ENCODE measurements at regions not wholly inside any gene's neighbourhood (a gene's known extent, or its start where the extent isn't known, plus 50 kb on each side); places are given as distances from the start of the nearest gene placed in this dataset.

DNA sequence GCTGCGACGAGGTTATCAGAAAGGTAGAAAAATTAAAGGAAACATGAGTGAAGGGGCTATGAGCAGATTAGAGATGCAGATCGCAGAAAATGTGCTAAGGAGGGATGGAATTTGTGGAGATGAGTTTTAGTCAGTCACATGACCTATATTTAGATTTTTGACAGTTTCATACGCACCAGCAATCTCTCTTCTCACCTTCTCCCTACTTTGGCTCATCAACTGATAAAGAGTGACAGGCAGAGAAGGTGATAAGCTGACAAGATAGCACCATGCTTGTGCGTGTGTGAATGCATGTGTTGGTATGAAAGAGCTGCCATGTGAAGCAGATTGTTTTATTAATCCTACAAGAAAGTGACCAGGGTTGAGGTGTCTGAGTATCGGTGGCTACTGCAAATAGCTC is 252.6 kb downstream of the RAP2A start:
- in situ Hi-C loops (cut with HindIII; ENCODE audit: low pct_unique_long_range_greater_than_20kb, low sequenced_read_pairs) = no loop called here
- TF ChIP-seq, protein P1, sequence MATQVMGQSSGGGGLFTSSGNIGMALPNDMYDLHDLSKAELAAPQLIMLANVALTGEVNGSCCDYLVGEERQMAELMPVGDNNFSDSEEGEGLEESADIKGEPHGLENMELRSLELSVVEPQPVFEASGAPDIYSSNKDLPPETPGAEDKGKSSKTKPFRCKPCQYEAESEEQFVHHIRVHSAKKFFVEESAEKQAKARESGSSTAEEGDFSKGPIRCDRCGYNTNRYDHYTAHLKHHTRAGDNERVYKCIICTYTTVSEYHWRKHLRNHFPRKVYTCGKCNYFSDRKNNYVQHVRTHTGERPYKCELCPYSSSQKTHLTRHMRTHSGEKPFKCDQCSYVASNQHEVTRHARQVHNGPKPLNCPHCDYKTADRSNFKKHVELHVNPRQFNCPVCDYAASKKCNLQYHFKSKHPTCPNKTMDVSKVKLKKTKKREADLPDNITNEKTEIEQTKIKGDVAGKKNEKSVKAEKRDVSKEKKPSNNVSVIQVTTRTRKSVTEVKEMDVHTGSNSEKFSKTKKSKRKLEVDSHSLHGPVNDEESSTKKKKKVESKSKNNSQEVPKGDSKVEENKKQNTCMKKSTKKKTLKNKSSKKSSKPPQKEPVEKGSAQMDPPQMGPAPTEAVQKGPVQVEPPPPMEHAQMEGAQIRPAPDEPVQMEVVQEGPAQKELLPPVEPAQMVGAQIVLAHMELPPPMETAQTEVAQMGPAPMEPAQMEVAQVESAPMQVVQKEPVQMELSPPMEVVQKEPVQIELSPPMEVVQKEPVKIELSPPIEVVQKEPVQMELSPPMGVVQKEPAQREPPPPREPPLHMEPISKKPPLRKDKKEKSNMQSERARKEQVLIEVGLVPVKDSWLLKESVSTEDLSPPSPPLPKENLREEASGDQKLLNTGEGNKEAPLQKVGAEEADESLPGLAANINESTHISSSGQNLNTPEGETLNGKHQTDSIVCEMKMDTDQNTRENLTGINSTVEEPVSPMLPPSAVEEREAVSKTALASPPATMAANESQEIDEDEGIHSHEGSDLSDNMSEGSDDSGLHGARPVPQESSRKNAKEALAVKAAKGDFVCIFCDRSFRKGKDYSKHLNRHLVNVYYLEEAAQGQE (IDR thresholded peaks at IDR 0.05; ENCODE audit: insufficient read depth in 1 of 2, low read depth in 2 of 2, low read length in 1 of 2) = no peak
- TF ChIP-seq TCF7L2 (IDR thresholded peaks at IDR 0.05; ENCODE audit: low read depth, low read length) (no peak), POLR2AphosphoS5 (IDR thresholded peaks at IDR 0.05; ENCODE audit: low read depth, low read length) (no peak), SIN3A (IDR thresholded peaks at IDR 0.05; ENCODE audit: borderline replicate concordance, insufficient read depth, low read depth, low read length) (no peak)
- TF ChIP-seq, protein P2, sequence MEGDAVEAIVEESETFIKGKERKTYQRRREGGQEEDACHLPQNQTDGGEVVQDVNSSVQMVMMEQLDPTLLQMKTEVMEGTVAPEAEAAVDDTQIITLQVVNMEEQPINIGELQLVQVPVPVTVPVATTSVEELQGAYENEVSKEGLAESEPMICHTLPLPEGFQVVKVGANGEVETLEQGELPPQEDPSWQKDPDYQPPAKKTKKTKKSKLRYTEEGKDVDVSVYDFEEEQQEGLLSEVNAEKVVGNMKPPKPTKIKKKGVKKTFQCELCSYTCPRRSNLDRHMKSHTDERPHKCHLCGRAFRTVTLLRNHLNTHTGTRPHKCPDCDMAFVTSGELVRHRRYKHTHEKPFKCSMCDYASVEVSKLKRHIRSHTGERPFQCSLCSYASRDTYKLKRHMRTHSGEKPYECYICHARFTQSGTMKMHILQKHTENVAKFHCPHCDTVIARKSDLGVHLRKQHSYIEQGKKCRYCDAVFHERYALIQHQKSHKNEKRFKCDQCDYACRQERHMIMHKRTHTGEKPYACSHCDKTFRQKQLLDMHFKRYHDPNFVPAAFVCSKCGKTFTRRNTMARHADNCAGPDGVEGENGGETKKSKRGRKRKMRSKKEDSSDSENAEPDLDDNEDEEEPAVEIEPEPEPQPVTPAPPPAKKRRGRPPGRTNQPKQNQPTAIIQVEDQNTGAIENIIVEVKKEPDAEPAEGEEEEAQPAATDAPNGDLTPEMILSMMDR (IDR thresholded peaks at IDR 0.05) = no peak
- DNase-seq (ENCODE audit: low read depth, low spot score) (no peak), ATAC-seq (no peak)
- no peak overlapping the region for H3K4me3 ChIP-seq (ENCODE audit: low read depth in 2 of 2, low read length in 2 of 2)
- no peaks in the 10 kb centered on the region for H3K9me3 ChIP-seq (ENCODE audit: control insufficient read depth, insufficient read depth, low read depth, low read length)
- no peaks in the 10 kb centered on the region for H3K4me1 ChIP-seq (ENCODE audit: control insufficient read depth, insufficient read depth, low read length)
- no peaks in the 10 kb centered on the region for H3K36me3 ChIP-seq (ENCODE audit: control insufficient read depth, insufficient read depth, low read length)
- no peak overlapping the region for H3K27ac ChIP-seq (ENCODE audit: low read length)
- no TSS peak for BruUV-seq (replicated peaks)
- CTCF ChIA-PET = no interaction called here
- H3K27me3 ChIP-seq (ENCODE audit: control insufficient read depth, insufficient read depth, low read length) = peaks cover 2% of the 10 kb centered on the region; the same call in 1 of the 2 replicates
- intact Hi-C loops (cut with micrococcal nuclease; ENCODE audit: unreplicated experiment) = no loop called here
- POLR2A ChIA-PET = no interaction called here

DNA sequence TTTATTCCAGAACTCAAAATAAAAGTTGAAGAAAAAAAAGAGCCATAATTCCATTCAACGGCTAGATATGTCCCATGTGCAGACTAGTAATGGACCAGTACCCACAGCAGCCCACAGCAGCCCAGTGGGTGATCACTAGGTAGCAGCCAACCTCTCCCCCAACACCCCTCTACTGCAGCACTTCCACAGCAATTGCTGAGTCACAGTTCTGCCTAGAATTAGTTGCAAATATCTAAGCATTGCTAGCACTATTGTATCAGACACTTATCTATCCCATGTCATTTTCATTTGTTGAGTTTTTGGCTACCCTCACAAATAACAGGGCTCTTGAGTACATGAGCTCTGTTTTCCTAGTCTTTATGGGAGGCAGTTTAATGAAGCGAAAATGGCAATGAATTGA is 258.7 kb downstream of the RAP2A start:
- no peaks in the 10 kb centered on the region for H3K36me3 ChIP-seq (ENCODE audit: control insufficient read depth, insufficient read depth, low read length)
- H3K27me3 ChIP-seq (ENCODE audit: control insufficient read depth, insufficient read depth, low read length) = no peaks in the 10 kb centered on the region; the same call in 1 of the 2 replicates
- TF ChIP-seq, protein P1 (IDR thresholded peaks at IDR 0.05; ENCODE audit: insufficient read depth in 1 of 2, low read depth in 2 of 2, low read length in 1 of 2) = no peak
- TF ChIP-seq, protein P2 (IDR thresholded peaks at IDR 0.05) = no peak
- no peak for DNase-seq (ENCODE audit: low read depth, low spot score)
- intact Hi-C loops (cut with micrococcal nuclease; ENCODE audit: unreplicated experiment) = no loop called here
- H3K27ac ChIP-seq (ENCODE audit: low read length) = no peak overlapping the region
- no peak overlapping the region for H3K4me3 ChIP-seq (ENCODE audit: low read depth in 2 of 2, low read length in 2 of 2)
- BruUV-seq (replicated peaks) = no TSS peak
- no peaks in the 10 kb centered on the region for H3K4me1 ChIP-seq (ENCODE audit: control insufficient read depth, insufficient read depth, low read length)
- ATAC-seq = no peak
- no peaks in the 10 kb centered on the region for H3K9me3 ChIP-seq (ENCODE audit: control insufficient read depth, insufficient read depth, low read depth, low read length)
- ChIA-PET POLR2A (no interaction called here), CTCF (no interaction called here)
- in situ Hi-C loops (cut with HindIII; ENCODE audit: low pct_unique_long_range_greater_than_20kb, low sequenced_read_pairs) = no loop called here
